GM19043 (cell line): ENCODE measurements at regions not wholly inside any gene's neighbourhood (a gene's known extent, or its start where the extent isn't known, plus 50 kb on each side); places are given as distances from the start of the nearest gene placed in this dataset.

ENCODE experiments used
- ATAC-seq: cut with Tn5 transposase; IDR thresholded peaks from one replicate; pipeline ENCODE4 v1.9.1; 2021; ENCODE audit warnings: low read depth; ENCODE audit not compliant: unreplicated experiment

- ATAC-seq, result no peak
Measured at GRCh38 chr6:99867026-99867425, 127.0 kb downstream of the MCHR2 start.

GRCh38 chr6:99868074-99868702 is 125.8 kb downstream of the MCHR2 start:
- ATAC-seq, result peak; percentile 88
